Sigmoid colon (tissue), 4 donors: ENCODE measurements at regions not wholly inside any gene's neighbourhood (a gene's known extent, or its start where the extent isn't known, plus 50 kb on each side); places are given as distances from the start of the nearest gene placed in this dataset.
A peak's percentile ranks its signal among the peaks of the same experiment; 100 is the strongest.

Source experiments
- POLR2A ChIP-seq, 2 donors: fragments of 450-650 bp; IDR thresholded peaks; one replicate each; pipeline ENCODE4 v1.6.1; 2016; ENCODE audit warnings: antibody characterized with exemption in 2 of 2, mild to moderate bottlenecking in 2 of 2, moderate library complexity in 2 of 2
- POLR2AphosphoS5 ChIP-seq, 4 donors: sonication (generic); formaldehyde crosslinking; IDR thresholded peaks; one replicate each; pipeline ENCODE4 v1.6.1; 2017; ENCODE audit warnings: antibody characterized with exemption in 4 of 4
- TF ChIP-seq, protein P1 (sequence below), 4 experiments: fragments of 450-650 bp in 3 of 4; fragments of 200-600 bp in 1 of 4; IDR thresholded peaks; one replicate each; pipeline ENCODE4 v1.5.1; 2016 to 2019; ENCODE audit warnings: antibody characterized with exemption in 4 of 4, mild to moderate bottlenecking in 3 of 4, moderate library complexity in 2 of 4

DNA sequence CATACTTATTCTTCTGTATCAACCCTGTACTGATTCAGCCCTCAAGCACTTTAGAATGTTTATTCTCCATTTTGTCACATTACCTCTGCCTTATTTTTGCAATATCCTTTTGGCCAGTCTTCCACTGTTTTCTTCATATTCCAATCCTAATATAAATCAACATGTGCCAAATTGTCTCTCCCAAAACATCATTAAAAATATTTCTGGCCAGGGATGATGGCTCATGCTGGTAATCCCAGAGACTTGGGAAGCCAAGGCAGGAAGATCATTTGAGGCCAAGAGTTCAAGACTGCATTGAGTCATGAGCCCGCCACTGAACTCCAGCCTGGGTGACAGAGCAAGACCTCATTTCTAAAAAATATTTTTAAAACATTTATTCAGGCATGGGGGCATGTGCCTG lies 641.4 kb upstream of the CBLB start:
- TF ChIP-seq POLR2A (IDR thresholded peaks at IDR 0.05) (no peak), POLR2AphosphoS5 (IDR thresholded peaks at IDR 0.05) (peak in 2 of 4 donors; percentile 12 to 39)
- TF ChIP-seq, protein P1, sequence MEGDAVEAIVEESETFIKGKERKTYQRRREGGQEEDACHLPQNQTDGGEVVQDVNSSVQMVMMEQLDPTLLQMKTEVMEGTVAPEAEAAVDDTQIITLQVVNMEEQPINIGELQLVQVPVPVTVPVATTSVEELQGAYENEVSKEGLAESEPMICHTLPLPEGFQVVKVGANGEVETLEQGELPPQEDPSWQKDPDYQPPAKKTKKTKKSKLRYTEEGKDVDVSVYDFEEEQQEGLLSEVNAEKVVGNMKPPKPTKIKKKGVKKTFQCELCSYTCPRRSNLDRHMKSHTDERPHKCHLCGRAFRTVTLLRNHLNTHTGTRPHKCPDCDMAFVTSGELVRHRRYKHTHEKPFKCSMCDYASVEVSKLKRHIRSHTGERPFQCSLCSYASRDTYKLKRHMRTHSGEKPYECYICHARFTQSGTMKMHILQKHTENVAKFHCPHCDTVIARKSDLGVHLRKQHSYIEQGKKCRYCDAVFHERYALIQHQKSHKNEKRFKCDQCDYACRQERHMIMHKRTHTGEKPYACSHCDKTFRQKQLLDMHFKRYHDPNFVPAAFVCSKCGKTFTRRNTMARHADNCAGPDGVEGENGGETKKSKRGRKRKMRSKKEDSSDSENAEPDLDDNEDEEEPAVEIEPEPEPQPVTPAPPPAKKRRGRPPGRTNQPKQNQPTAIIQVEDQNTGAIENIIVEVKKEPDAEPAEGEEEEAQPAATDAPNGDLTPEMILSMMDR (IDR thresholded peaks at IDR 0.05), result no peak
